Frontal cortex (tissue), 3 donors: ENCODE measurements at regions not wholly inside any gene's neighbourhood (a gene's known extent, or its start where the extent isn't known, plus 50 kb on each side); places are given as distances from the start of the nearest gene placed in this dataset.
"Not testable (repeated sequence)": the region's sequence is repeated elsewhere in the genome, so short reads cannot be mapped to it uniquely, and the experiment has no call there.

ENCODE experiments used
- DNase-seq, 2 donors: peaks; one replicate each; pipeline ENCODE4 v3.0.0; 2012; ENCODE audit warnings: low spot score in 2 of 2
- FAIRE-seq: peaks from 2 replicates; lab custom pipeline; 2012; peaks lifted over from hg19 to GRCh38; lab: Jason Lieb, UNC
- donor health status: control.
- donor health status: control.
- donor health status: control.

DNA sequence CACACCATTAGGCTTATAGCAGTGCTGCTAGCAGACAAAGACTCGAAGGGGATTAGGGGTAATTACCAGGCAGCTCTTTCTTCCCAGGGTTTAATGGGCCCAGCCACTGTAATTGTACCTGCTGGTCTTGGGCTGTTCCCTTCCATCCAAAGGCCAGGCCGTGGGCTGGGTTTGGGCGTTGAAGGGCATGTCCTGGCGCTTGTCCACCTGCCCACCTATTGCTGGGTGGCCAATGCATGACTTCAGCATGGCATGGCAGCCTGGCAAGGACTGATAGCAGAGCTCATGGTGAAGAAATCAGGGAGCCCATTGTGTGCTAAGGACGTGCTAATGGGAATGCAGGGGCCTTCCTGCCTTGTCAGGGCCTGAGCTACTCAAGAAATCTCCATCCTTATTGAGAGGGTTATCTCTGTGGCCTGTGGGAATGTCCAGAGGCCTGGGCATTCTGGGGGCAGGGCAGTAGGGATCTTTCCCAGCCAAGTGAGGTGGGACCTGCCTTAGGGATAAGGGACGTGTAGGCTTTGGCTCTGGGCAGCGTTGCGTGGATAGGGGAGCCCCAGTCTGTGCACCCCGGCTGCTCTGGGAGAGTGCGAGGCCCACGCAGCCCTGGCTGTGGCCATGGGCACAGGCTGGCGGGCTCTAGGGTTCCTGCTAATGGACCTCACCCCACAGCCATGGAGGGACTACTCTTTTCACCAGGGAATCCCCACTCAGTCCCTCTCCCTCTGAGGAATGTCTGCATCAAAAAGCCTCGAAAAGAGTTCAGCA, 116.1 kb upstream of the PITX1 start:
- DNase-seq (no peak), FAIRE-seq (no peak)

GRCh38 chr5:135149229-135149955, 115.4 kb upstream of the PITX1 start:
- DNase-seq (no peak), FAIRE-seq (no peak)

GRCh38 chr5:135147294-135148090, 113.5 kb upstream of the PITX1 start:
- DNase-seq = no peak
- no peak for FAIRE-seq

DNA sequence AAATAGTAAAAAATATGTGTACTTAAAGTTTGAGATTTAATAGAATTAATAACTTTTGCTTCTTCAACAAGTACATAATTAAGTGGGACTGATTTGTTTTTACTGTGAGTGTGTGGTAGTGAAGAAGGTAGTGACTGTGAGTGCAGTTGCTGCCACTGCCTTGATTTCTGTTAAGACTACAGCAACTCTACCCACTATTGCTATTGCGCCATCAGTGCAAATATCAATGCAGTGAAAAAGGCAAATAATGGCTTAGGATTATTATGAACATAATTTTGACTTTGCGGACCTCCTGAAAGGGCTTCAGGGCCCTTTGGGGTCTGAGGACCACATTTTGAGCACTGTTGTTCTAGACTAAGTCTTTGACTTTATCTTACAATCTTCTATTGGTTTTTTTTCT, 112.0 kb upstream of the PITX1 start:
- DNase-seq (no peak), FAIRE-seq (no peak)

DNA sequence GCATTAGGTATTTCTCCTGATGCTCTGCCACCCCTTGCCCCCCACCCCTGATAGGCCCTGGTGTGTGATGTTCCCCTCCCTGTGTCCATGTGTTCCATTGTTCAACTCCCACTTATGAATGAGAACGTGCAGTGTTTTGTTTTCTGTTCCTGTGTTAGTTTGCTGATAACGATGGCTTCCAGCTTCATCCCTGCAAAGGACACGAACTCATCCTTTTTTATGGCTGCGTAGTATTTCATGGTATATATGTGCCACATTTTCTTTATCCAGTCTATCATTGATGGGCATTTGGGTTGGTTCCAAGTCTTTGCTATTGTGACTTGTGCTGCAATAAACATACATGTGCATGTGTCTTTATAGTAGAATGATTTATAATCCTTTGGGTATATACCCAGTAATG, 109.7 kb upstream of the PITX1 start:
- FAIRE-seq, DNase-seq: not testable (repeated sequence)

DNA sequence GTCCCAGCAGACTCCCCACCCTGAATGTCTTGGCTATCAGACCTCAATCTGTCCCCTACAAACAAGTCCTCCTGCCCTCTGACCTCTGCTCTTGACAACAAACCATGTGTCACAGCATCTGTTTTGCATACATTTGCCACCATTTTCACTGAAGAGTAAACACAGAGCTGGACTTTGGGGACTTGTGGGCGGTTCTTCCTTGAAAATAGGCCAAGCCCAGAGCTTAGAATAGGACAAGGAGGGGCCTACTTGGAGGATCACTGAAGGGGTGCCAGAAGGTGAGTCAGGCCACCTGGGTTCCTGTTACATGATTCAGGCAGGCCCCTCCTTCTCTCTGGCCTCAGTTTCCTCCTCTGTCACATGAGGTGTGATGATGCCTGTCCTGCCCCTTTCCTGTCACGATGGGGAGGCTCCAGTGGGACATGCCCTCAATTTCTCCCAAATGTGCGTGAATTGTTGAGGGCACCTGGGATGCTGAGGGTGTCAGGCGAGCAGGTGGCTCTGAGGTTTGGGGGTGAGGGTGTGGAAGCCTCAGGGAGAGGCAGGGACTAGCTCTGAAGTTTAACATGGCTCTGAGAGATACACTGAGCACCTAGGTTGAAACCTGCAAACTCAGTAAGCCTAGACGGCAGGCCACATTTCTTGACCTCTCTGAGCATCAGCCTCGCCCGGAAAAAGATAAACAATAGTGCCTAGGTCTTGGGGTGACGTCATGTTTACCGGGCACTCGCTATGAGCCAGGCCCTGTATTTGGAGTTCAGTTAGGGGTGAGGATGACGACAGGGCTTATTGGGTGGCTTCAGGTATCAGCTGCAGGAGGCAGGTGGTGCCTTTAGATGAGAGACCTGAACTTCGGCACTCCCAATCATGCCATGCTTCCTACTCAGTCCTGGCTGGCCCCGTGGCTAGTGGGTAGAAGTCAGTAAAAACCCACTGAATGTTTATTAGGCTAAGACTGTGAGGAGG, 107.6 kb upstream of the PITX1 start:
- no peak for DNase-seq
- FAIRE-seq = no peak

DNA sequence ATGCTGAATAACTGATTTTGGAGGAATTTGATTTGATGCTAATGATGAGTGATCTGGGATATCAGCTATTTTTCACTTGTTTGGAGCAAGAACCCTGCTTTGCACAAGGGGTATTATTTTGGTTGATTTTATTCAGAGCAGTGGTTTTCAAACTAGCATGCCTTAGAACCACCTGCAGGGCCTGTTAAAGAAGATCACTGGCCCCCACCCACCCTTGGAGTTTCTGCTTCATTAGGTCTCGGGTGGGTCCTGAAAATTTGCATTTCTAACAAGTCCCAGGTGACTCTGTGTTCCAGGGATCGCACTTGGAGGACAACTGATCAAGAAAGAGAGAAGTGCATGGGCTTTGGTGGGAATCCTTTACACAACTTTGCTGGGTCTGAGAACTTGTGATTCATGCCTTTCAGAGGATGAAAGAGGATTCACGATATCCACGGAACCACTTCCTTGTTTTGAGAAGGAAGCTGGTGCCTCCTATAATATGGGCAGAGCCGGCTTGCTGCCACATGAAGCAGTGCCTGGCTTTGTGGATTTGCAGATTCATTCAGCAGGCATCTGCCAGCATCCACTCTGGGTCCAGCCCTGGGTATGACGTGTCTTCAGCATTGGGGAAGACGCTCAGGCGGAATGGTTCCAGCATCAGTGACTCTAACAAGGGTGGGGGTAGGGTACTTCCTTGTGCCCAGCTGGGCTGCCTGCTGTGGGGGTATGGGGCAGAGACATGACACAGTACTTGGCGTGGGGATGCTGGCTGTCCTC, 106.6 kb upstream of the PITX1 start:
- FAIRE-seq (no peak), DNase-seq (no peak)

GRCh38 chr5:135139381-135140134, 105.5 kb upstream of the PITX1 start:
- peak in 1 of 2 donors; percentile 22 for DNase-seq
- FAIRE-seq = no peak

GRCh38 chr5:135138116-135138850, 104.3 kb upstream of the PITX1 start:
- DNase-seq (no peak), FAIRE-seq (no peak)

GRCh38 chr5:135137146-135137915, 103.3 kb upstream of the PITX1 start:
- DNase-seq (no peak), FAIRE-seq (no peak)

DNA sequence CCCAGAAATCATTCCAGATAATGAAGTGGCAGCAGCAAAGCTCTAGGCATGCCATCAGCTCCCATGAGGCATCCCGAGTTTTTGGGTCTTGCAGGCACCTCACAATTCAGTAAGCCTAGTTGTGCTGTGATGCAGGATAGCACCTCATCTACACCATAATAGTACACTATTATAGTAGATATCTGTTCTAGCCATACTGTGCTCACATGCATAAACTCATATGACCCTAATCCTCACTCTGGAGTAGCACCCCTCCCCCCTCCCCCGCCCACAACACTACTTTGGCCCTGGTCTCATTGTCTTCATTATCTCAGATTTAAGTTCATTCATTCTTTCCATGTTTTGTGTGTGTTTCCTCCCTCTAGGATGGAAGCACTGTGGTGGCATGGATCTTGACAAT, 102.5 kb upstream of the PITX1 start:
- FAIRE-seq = no peak
- no peak for DNase-seq

GRCh38 chr5:135135530-135136226, 101.7 kb upstream of the PITX1 start:
- no peak for DNase-seq
- FAIRE-seq = no peak

DNA sequence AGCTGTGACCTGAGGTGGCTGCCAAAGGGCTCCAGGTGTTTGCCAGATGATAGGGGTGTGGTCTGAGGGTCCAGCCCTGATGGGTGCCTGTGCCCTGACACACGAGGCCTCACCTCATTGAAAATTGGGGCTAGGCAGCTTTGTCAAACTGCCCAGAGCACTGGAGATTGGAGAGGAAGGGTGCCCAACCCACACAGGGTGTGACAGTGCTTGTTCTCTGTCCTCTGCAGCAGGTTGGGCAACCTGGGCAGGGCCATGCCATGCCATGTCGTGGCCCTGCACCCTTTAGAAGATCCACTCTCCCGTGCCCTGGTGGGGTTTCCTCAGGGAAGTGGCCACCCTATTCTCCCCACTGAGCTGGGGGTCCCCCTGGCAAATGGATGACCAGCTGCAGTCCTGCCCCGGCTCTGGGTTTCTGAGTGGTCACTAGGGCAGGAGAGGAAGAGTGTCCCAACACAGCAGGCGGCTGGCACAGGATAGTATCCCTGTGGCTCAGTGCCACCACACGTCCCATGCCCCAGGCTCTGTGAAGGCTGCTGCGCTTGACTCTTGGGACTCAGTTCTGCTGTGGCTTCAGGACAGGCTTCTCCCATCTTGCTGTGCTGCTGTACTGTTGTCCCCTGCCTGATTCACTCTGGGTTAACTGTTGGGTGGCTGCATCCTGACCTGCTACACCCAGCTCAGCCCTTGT, 100.8 kb upstream of the PITX1 start:
- FAIRE-seq (no peak), DNase-seq (no peak)

- DNase-seq (no peak), FAIRE-seq (no peak)
Observed at GRCh38 chr5:135133698-135134515, 99.9 kb upstream of the PITX1 start.

DNA sequence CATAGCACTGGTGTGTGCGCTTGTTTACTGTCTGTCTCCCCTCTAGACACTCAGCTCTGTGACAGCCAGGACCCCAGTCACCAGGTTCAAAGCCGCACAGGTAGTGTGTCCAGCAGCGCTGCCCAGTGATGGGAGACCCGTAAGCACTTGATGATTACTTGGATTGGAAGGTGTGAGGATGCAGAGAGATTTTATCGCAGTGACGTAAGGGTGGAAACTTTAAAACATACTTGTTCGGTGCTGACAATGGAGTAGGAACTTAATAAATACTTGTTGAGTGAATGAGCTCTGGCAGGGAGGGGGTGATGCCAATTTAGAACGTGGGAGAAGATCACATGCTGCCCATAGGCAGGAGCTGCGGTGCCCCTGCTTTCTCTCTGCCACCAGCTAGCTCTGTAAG, 99.2 kb upstream of the PITX1 start:
- FAIRE-seq = no peak

More for the DNA sequence above, 99.2 kb upstream of the PITX1 start:
- DNase-seq = no peak
